H1 (cell line): ENCODE measurements at regions not wholly inside any gene's neighbourhood (a gene's known extent, or its start where the extent isn't known, plus 50 kb on each side); places are given as distances from the start of the nearest gene placed in this dataset.
A peak's percentile ranks its signal among the peaks of the same experiment; 100 is the strongest.

Source experiments
- CTCF ChIA-PET: fragments of 300-600 bp; sonication (Branson Sonifier 250); formaldehyde crosslinking; loops from one replicate; lab custom pipeline; 2021; ENCODE audit not compliant: partially characterized antibody; lab: Charles Lee
- POLR2A ChIA-PET: fragments of 300-600 bp; sonication (Branson Sonifier 250); formaldehyde crosslinking; loops from one replicate; lab custom pipeline; 2021; ENCODE audit warnings: inconsistent platforms; ENCODE audit not compliant: partially characterized antibody; lab: Charles Lee
- DNase-seq, 2 experiments: peaks; one replicate each; pipeline versions ENCODE4 v3.0.0 to v3.0.0-alpha.2; 2010 to 2022; ENCODE audit warnings: low spot score in 2 of 2, low read depth in 1 of 2, mixed read lengths in 1 of 2
- FAIRE-seq: peaks from 2 replicates; lab custom pipeline; 2011; peaks lifted over from hg19 to GRCh38; lab: Jason Lieb, UNC
- H2AFZ ChIP-seq: 2 replicates; pipeline ENCODE4 v1.8.1; 2012; ENCODE audit warnings: low read length, inconsistent platforms
- H2AK5ac ChIP-seq: 2 replicates; pipeline ENCODE4 v1.6.1; 2013; ENCODE audit warnings: low read depth, low read length
- H2BK120ac ChIP-seq: replicated peaks from 2 replicates; pipeline ENCODE3; 2013; ENCODE audit warnings: low read depth, low read length, inconsistent platforms
- H2BK12ac ChIP-seq: 2 replicates; pipeline ENCODE4 v1.6.1; 2013; ENCODE audit warnings: low read depth, low read length
- H2BK15ac ChIP-seq: 2 replicates; pipeline ENCODE4 v1.6.1; 2013; ENCODE audit warnings: low read length
- H2BK20ac ChIP-seq: 2 replicates; pipeline ENCODE4 v1.6.1; 2013; ENCODE audit warnings: low read length
- H2BK5ac ChIP-seq: 2 replicates; pipeline ENCODE4 v1.6.1; 2013; ENCODE audit warnings: low read depth, low read length
- H3K14ac ChIP-seq: 2 replicates; pipeline ENCODE4 v1.6.1; 2013; ENCODE audit warnings: inconsistent platforms; ENCODE audit not compliant: insufficient read length
- H3K18ac ChIP-seq: 2 replicates; pipeline ENCODE4 v1.6.1; 2013; ENCODE audit warnings: low read length; ENCODE audit errors: extremely low read depth
- H3K23ac ChIP-seq: 2 replicates; pipeline ENCODE4 v1.6.1; 2013; ENCODE audit warnings: inconsistent platforms; ENCODE audit not compliant: insufficient read length
- H3K23me2 ChIP-seq: 2 replicates; pipeline ENCODE4 v1.6.1; 2013; ENCODE audit warnings: low read depth, low read length
- H3K27ac ChIP-seq: 2 replicates; pipeline ENCODE4 v1.6.1; 2011; ENCODE audit warnings: low read depth, low read length, inconsistent platforms
- H3K27me3 ChIP-seq, 4 experiments: replicated peaks in 1 of 4; 1 replicate in 1 of 4; 2 replicates in 3 of 4; pipeline versions ENCODE4 v1.6.1 to v1.8.1; 2011 to 2013; ENCODE audit warnings: low read length in 3 of 4, mild to moderate bottlenecking in 3 of 4, inconsistent platforms in 2 of 4, mixed read lengths in 2 of 4, moderate library complexity in 1 of 4; ENCODE audit not compliant: control insufficient read depth in 3 of 4, insufficient read depth in 3 of 4; ENCODE audit errors: extremely low read depth in 1 of 4
- H3K36me3 ChIP-seq, 4 experiments: 2 replicates each; pipeline versions ENCODE4 v1.6.1 to v1.8.1; 2011 to 2013; ENCODE audit warnings: mild to moderate bottlenecking in 4 of 4, low read length in 3 of 4, moderate library complexity in 2 of 4, control low read depth in 1 of 4, inconsistent platforms in 1 of 4; ENCODE audit not compliant: insufficient read depth in 4 of 4, control insufficient read depth in 2 of 4
- H3K4ac ChIP-seq: replicated peaks from 2 replicates; pipeline ENCODE3; 2013; ENCODE audit warnings: low read length, low read depth, mixed read lengths, inconsistent platforms; ENCODE audit not compliant: insufficient read length
- H3K4me1 ChIP-seq, 4 experiments: replicated peaks in 1 of 4; 1 replicate in 1 of 4; 2 replicates in 3 of 4; pipeline versions ENCODE4 v1.6.1 to v1.8.1; 2011 to 2013; ENCODE audit warnings: low read length in 3 of 4, inconsistent platforms in 2 of 4, mixed read lengths in 1 of 4; ENCODE audit not compliant: insufficient read depth in 4 of 4, control insufficient read depth in 3 of 4
- H3K4me2 ChIP-seq, 2 experiments: 2 replicates each; pipeline versions ENCODE4 v1.6.1 to v1.8.1; 2011 to 2013; ENCODE audit warnings: low read depth in 2 of 2, low read length in 2 of 2, control low read depth in 1 of 2, inconsistent platforms in 1 of 2, mild to moderate bottlenecking in 1 of 2; ENCODE audit not compliant: insufficient read depth in 1 of 2
- H3K4me3 ChIP-seq, 4 experiments: fragments of 200-600, 300-600 bp in 1 of 4; sonication (generic), shearing (Covaris generic), sonication (Bioruptor Twin) in 1 of 4; 2 replicates each; pipeline versions ENCODE4 v1.5.1 to v1.8.1; 2011 to 2016; ENCODE audit warnings: low read length in 4 of 4, low read depth in 3 of 4, control low read depth in 2 of 4, inconsistent platforms in 2 of 4, mild to moderate bottlenecking in 2 of 4, mixed read lengths in 1 of 4, moderate library complexity in 1 of 4; ENCODE audit not compliant: insufficient read depth in 2 of 4; ENCODE audit errors: extremely low read depth in 1 of 4
- H3K56ac ChIP-seq: replicated peaks from 2 replicates; pipeline ENCODE3; 2013; ENCODE audit warnings: low read depth, mild to moderate bottlenecking, mixed read lengths, low read length, inconsistent platforms; ENCODE audit not compliant: insufficient read length
- H3K79me1 ChIP-seq: 2 replicates; pipeline ENCODE4 v1.6.1; 2013; ENCODE audit warnings: low read depth, low read length, control low read depth
- H3K79me2 ChIP-seq, 2 experiments: 2 replicates each; pipeline versions ENCODE4 v1.6.1 to v1.8.1; 2012 to 2013; ENCODE audit warnings: low read length in 2 of 2, mild to moderate bottlenecking in 2 of 2, inconsistent platforms in 1 of 2; ENCODE audit not compliant: insufficient read depth in 2 of 2, control insufficient read depth in 1 of 2
- H3K9ac ChIP-seq, 4 experiments: replicated peaks in 1 of 4; 1 replicate in 1 of 4; 2 replicates in 3 of 4; pipeline versions ENCODE4 v1.6.1 to v1.8.1; 2011 to 2013; ENCODE audit warnings: low read depth in 3 of 4, low read length in 3 of 4, control low read depth in 2 of 4, mild to moderate bottlenecking in 2 of 4, moderate library complexity in 2 of 4, inconsistent platforms in 1 of 4; ENCODE audit errors: extremely low read depth in 1 of 4
- H3K9me3 ChIP-seq, 2 experiments: 2 replicates each; pipeline versions ENCODE4 v1.6.1 to v1.8.1; 2012 to 2013; ENCODE audit warnings: mild to moderate bottlenecking in 2 of 2, moderate library complexity in 2 of 2, control low read depth in 1 of 2, inconsistent platforms in 1 of 2, low read depth in 1 of 2, low read length in 1 of 2, mixed read lengths in 1 of 2; ENCODE audit not compliant: insufficient read depth in 2 of 2
- H4K20me1 ChIP-seq, 2 experiments: replicated peaks in 1 of 2; 2 replicates each; pipeline versions ENCODE3 to v1.8.1; 2011 to 2013; ENCODE audit warnings: inconsistent platforms in 2 of 2, low read length in 2 of 2, mild to moderate bottlenecking in 1 of 2; ENCODE audit not compliant: insufficient read depth in 2 of 2, control insufficient read depth in 1 of 2
- H4K5ac ChIP-seq: 2 replicates; pipeline ENCODE4 v1.6.1; 2013; ENCODE audit warnings: low read length, low read depth, mixed read lengths, inconsistent platforms; ENCODE audit not compliant: insufficient read length
- H4K8ac ChIP-seq: 2 replicates; pipeline ENCODE4 v1.8.0; 2013; ENCODE audit warnings: mild to moderate bottlenecking, moderate library complexity, low read length, inconsistent platforms; ENCODE audit not compliant: insufficient read depth; ENCODE audit errors: extremely low read depth
- H4K91ac ChIP-seq: replicated peaks from 2 replicates; pipeline ENCODE3; 2013; ENCODE audit warnings: low read length, mixed read lengths, inconsistent platforms; ENCODE audit not compliant: insufficient read length
- CTBP2 ChIP-seq: IDR thresholded peaks from 2 replicates; pipeline ENCODE4 v1.7.0; 2011; ENCODE audit warnings: borderline replicate concordance, mild to moderate bottlenecking, moderate library complexity, mixed read lengths, low read length; ENCODE audit not compliant: insufficient read depth, insufficient read length
- CTCF ChIP-seq, 3 experiments: IDR thresholded peaks; 1 replicate in 2 of 3; 2 replicates in 1 of 3; pipeline versions ENCODE4 v1.5.1 to v1.6.1; 2011; ENCODE audit warnings: low read length in 3 of 3, mild to moderate bottlenecking in 3 of 3, inconsistent platforms in 2 of 3, low read depth in 1 of 3, moderate library complexity in 1 of 3; ENCODE audit not compliant: insufficient read depth in 1 of 3; ENCODE audit errors: control extremely low read depth in 1 of 3
- HDAC2 ChIP-seq, 2 experiments: fragments of 300-600 bp in 1 of 2; sonication (generic) in 1 of 2; IDR thresholded peaks; 2 replicates each; pipeline ENCODE4 v1.6.1; 2011 to 2012; ENCODE audit warnings: low read depth in 2 of 2, low read length in 2 of 2, mild to moderate bottlenecking in 2 of 2, moderate library complexity in 2 of 2, borderline replicate concordance in 1 of 2, inconsistent platforms in 1 of 2
- KDM1A ChIP-seq: fragments of 200-600, 300-600 bp; sonication (generic); IDR thresholded peaks from 2 replicates; pipeline ENCODE4 v1.7.1; 2016; ENCODE audit warnings: mild to moderate bottlenecking, low read length, borderline replicate concordance
- RXRA ChIP-seq: IDR thresholded peaks from 2 replicates; pipeline ENCODE4 v1.6.1; 2011; ENCODE audit warnings: low read depth, mild to moderate bottlenecking, low read length, moderate library complexity; ENCODE audit not compliant: insufficient read depth
- SRF ChIP-seq: IDR thresholded peaks from 2 replicates; pipeline ENCODE4 v1.6.1; 2011; ENCODE audit warnings: mild to moderate bottlenecking, low read depth, low read length, moderate library complexity
- whole genome bisulfite sequencing, 2 experiments: shearing (Covaris generic) in 1 of 2; methylation state at CpG; one replicate each; pipeline versions ENCODE4 v1.1.6 to v1.1.7; 2013 to 2015; ENCODE audit warnings: low lambda C conversion rate in 2 of 2, mixed read lengths in 2 of 2, inconsistent platforms in 1 of 2, low coverage in 1 of 2, missing lambda C conversion rate in 1 of 2; ENCODE audit not compliant: insufficient replicate concordance in 2 of 2, insufficient coverage in 1 of 2, insufficient read length in 1 of 2; ENCODE audit errors: extremely low coverage in 1 of 2, missing lambda C conversion rate in 1 of 2; 5-methylcytosine and 5-hydroxymethylcytosine counted together

DNA sequence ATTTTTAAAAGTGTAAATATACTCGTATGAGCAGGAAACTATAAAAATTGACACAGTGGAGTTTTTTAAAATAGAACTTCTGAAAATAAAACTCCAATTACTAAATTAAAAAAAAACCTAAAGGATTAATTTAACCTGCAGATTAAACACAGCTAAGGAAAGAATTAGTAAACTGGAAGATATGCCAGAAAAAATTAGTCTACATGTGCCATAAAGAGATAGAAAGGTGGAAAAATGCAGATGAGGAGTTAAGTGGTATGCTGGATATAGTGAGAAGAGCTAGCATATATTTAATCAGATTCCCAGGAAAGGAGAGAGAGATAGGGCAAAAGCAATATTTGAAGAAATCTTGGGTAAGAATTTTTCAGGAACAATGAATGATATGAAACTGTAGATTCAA is 315.8 kb upstream of the CADM1 start:
- FAIRE-seq (no peak), DNase-seq (no peak)
- H2BK12ac ChIP-seq, result no peak overlapping the region
- H4K91ac ChIP-seq, result no peak overlapping the region
- H2BK5ac ChIP-seq, result no peak overlapping the region
- H2BK15ac ChIP-seq, result no peak overlapping the region
- no peak overlapping the region for H3K14ac ChIP-seq
- H4K8ac ChIP-seq, result no peak overlapping the region
- H3K9ac ChIP-seq, result no peak overlapping the region
- no peaks in the 10 kb centered on the region for H3K36me3 ChIP-seq
- H3K4me1 ChIP-seq, result peaks cover 2 to 8% (median 6%) of the 10 kb centered on the region in 4 experiments
- H3K79me2 ChIP-seq, result no peaks in the 10 kb centered on the region
- no peak overlapping the region for H2AK5ac ChIP-seq
- TF ChIP-seq CTBP2 (no peak), CTCF (IDR thresholded peaks at IDR 0.05; ENCODE audit: control extremely low read depth in 1 of 3, insufficient read depth in 1 of 3, low read depth in 1 of 3, low read length in 3 of 3) (no peak), KDM1A (peak; percentile 47; the same call in 1 of the 2 replicates), RXRA (no peak), HDAC2 (IDR thresholded peaks at IDR 0.05; ENCODE audit: borderline replicate concordance in 1 of 2, low read depth in 2 of 2, low read length in 2 of 2) (no peak), SRF (no peak)
- H3K79me1 ChIP-seq, result no peaks in the 10 kb centered on the region
- ChIA-PET CTCF (no interaction called here), POLR2A (no interaction called here)
- H3K56ac ChIP-seq, result no peak overlapping the region
- H3K23me2 ChIP-seq, result peaks cover 2% of the 10 kb centered on the region; the same call in 1 of the 2 replicates
- no peak overlapping the region for H3K4ac ChIP-seq
- no peak overlapping the region for H3K4me2 ChIP-seq
- no peaks in the 10 kb centered on the region for H4K20me1 ChIP-seq
- peaks cover 3 to 8% of the 10 kb centered on the region in 2 experiments; a peak in 3 of 4 replicates for H3K9me3 ChIP-seq
- no peak overlapping the region for H2AFZ ChIP-seq
- H3K27ac ChIP-seq, result no peak overlapping the region
- H3K27me3 ChIP-seq, result no peaks in the 10 kb centered on the region
- H2BK120ac ChIP-seq, result no peak overlapping the region
- no peak overlapping the region for H4K5ac ChIP-seq
- WGBS, 2 experiments, result 96% methylated on average over 1 of the region's 1 CpG; no CpG with 5 or more reads in 1 of the 2 experiments
- H3K4me3 ChIP-seq, result no peak overlapping the region
- no peak overlapping the region for H3K18ac ChIP-seq
- no peak overlapping the region for H2BK20ac ChIP-seq
- H3K23ac ChIP-seq, result no peak overlapping the region
